T-helper 9 cell (primary cell): ENCODE measurements at regions not wholly inside any gene's neighbourhood (a gene's known extent, or its start where the extent isn't known, plus 50 kb on each side); places are given as distances from the start of the nearest gene placed in this dataset.
"Not testable (repeated sequence)": the region's sequence is repeated elsewhere in the genome, so short reads cannot be mapped to it uniquely, and the experiment has no call there.

Experiments used
- DNase-seq: peaks from one replicate; pipeline ENCODE4 v3.0.0-alpha.2; 2020

- DNase-seq: peak; percentile 3
Observed at GRCh38 chr9:95574176-95574575, 57.4 kb upstream of the PTCH1 start.

- DNase-seq: no peak
Observed at GRCh38 chr9:95573463-95573862, 56.7 kb upstream of the PTCH1 start.

GRCh38 chr9:95572381-95573151 is 55.8 kb upstream of the PTCH1 start:
- DNase-seq: no peak

- DNase-seq: no peak
Observed at GRCh38 chr9:95570646-95571045, 53.9 kb upstream of the PTCH1 start.

GRCh38 chr9:95570150-95570549 is 53.4 kb upstream of the PTCH1 start:
- no peak for DNase-seq

GRCh38 chr9:95568735-95569134 is 52.0 kb upstream of the PTCH1 start:
- not testable (repeated sequence) for DNase-seq
